ENCODE measurements at regions not wholly inside any gene's neighbourhood (a gene's known extent, or its start where the extent isn't known, plus 50 kb on each side); places are given as distances from the start of the nearest gene placed in this dataset.
"Not testable (repeated sequence)": the region's sequence is repeated elsewhere in the genome, so short reads cannot be mapped to it uniquely, and the experiment has no call there.

DNA sequence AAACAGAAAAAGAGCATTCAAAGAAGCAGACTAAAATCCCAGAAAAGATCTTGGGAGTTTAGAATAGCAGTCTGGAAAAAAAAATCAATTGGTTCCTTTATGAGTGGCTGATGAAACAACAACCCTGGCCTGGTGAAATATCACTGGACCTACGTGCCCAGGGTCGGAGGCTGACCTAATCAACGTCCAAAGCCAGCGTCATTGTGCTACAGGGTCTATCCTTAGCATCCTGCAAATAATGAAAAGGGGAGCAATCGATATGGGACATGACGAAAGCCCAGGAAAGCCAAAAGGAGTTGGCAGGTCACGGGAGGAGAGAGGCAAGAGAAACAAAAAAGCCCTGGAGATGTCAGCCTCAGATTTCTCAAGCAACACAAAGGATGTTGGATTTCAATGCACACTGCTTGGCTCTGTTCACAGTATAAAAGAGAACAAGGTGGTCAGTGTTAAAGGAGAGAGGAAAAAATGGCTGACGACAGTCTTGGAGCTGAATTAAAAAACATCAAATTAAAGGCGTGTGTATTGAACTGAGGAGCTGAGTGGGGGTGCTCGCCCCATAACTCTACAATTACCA is 148.8 kb downstream of the BLID start:
- Histone ChIP-seq H3K4ac (ENCODE audit: low read depth, low read length) (no peak overlapping the region), H3K4me2 (ENCODE audit: low read length) (no peak overlapping the region), H4K8ac (ENCODE audit: low read depth, low read length) (no peak overlapping the region), H3K36me3 (ENCODE audit: control insufficient read depth, insufficient read depth, low read length) (no peaks in the 10 kb centered on the region), H2BK5ac (ENCODE audit: low read length) (no peak overlapping the region), H3K27me3 (ENCODE audit: insufficient read depth, low read length, poor library complexity) (no peaks in the 10 kb centered on the region), H3K4me3 (ENCODE audit: low read length) (no peak overlapping the region), H3K4me1 (ENCODE audit: control insufficient read depth, low read depth, low read length) (no peaks in the 10 kb centered on the region), H3K18ac (ENCODE audit: low read length) (no peak overlapping the region), H3K79me2 (ENCODE audit: control insufficient read depth, insufficient read depth, low read length) (no peaks in the 10 kb centered on the region), H3K79me1 (ENCODE audit: low read length) (no peaks in the 10 kb centered on the region), H2BK15ac (replicated peaks; ENCODE audit: low read depth) (no peak overlapping the region), H3K9ac (ENCODE audit: low read length) (no peak overlapping the region), H3K56ac (ENCODE audit: low read length) (no peak overlapping the region), H2BK120ac (ENCODE audit: low read depth, low read length) (no peak overlapping the region), H3K27ac (ENCODE audit: low read depth, low read length) (no peak overlapping the region), H2AK5ac (ENCODE audit: low read length) (no peak overlapping the region), H3K23ac (ENCODE audit: low read length) (no peak overlapping the region), H4K5ac (ENCODE audit: low read length) (no peak overlapping the region)
- no CpG with 5 or more reads among the region's 10 CpGs for WGBS (ENCODE audit: extremely low coverage, insufficient coverage, low lambda C conversion rate)
- no peak for DNase-seq

DNA sequence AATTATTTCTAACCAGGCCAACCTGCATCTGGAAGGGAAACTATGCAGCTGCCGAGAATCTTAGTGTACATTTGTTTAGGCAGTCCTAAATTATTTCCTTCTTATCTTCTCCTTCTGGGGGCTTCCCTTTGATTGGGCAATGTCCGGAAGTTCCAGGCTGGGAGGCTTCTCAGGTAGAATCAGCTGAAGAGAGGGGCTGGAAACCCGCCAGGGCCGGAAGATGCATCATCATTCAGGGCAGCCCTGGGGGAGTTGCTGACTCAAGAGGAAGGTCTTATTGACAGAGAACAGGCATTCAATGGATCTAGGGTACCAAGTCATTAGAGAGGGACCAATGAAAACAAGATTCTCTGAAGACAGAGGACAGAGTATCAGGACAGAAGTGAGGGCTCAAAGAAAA is 150.7 kb downstream of the BLID start:
- no peak overlapping the region for H3K4me2 ChIP-seq (ENCODE audit: low read length)
- H2AK5ac ChIP-seq (ENCODE audit: low read length): no peak overlapping the region
- H3K36me3 ChIP-seq (ENCODE audit: control insufficient read depth, insufficient read depth, low read length): no peaks in the 10 kb centered on the region
- no peak overlapping the region for H3K27ac ChIP-seq (ENCODE audit: low read depth, low read length)
- no peaks in the 10 kb centered on the region for H3K4me1 ChIP-seq (ENCODE audit: control insufficient read depth, low read depth, low read length)
- H4K8ac ChIP-seq (ENCODE audit: low read depth, low read length): no peak overlapping the region
- no peak for DNase-seq
- H2BK5ac ChIP-seq (ENCODE audit: low read length): no peak overlapping the region
- H3K56ac ChIP-seq (ENCODE audit: low read length): no peak overlapping the region
- H3K23ac ChIP-seq (ENCODE audit: low read length): no peak overlapping the region
- no peaks in the 10 kb centered on the region for H3K79me2 ChIP-seq (ENCODE audit: control insufficient read depth, insufficient read depth, low read length)
- H3K79me1 ChIP-seq (ENCODE audit: low read length): no peaks in the 10 kb centered on the region
- H4K5ac ChIP-seq (ENCODE audit: low read length): no peak overlapping the region
- no peak overlapping the region for H3K18ac ChIP-seq (ENCODE audit: low read length)
- no peak overlapping the region for H2BK120ac ChIP-seq (ENCODE audit: low read depth, low read length)
- WGBS (ENCODE audit: extremely low coverage, insufficient coverage, low lambda C conversion rate): no CpG with 5 or more reads among the region's 4 CpGs
- H3K9ac ChIP-seq (ENCODE audit: low read length): no peak overlapping the region
- no peaks in the 10 kb centered on the region for H3K27me3 ChIP-seq (ENCODE audit: insufficient read depth, low read length, poor library complexity)
- H3K4me3 ChIP-seq (ENCODE audit: low read length): no peak overlapping the region
- H3K4ac ChIP-seq (ENCODE audit: low read depth, low read length): no peak overlapping the region
- H2BK15ac ChIP-seq (replicated peaks; ENCODE audit: low read depth): no peak overlapping the region

DNA sequence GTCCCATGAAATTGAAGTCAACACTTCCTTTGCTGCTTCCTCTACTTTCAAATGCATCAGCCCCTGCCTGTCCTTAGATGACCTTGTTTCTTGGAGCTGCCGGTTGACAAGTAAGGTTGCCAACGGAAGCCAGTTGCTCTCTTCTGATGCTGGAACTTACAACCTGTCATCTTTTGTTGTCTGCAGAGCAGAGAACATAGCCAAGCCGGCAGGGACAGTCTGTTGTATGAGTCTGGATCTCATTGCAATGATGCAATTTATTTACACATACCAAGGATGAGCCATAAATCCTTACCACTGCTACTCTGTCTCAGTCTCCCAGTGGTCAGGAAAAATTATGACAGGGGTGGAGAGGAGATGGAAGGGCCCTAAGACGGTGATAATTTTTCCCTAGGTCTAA is 151.4 kb downstream of the BLID start:
- H3K23ac ChIP-seq (ENCODE audit: low read length): no peak overlapping the region
- no peak overlapping the region for H3K4me2 ChIP-seq (ENCODE audit: low read length)
- no peaks in the 10 kb centered on the region for H3K4me1 ChIP-seq (ENCODE audit: control insufficient read depth, low read depth, low read length)
- no peak overlapping the region for H2BK15ac ChIP-seq (replicated peaks; ENCODE audit: low read depth)
- H3K18ac ChIP-seq (ENCODE audit: low read length): no peak overlapping the region
- H2BK120ac ChIP-seq (ENCODE audit: low read depth, low read length): no peak overlapping the region
- H3K4me3 ChIP-seq (ENCODE audit: low read length): no peak overlapping the region
- WGBS (ENCODE audit: extremely low coverage, insufficient coverage, low lambda C conversion rate): no CpG with 5 or more reads among the region's 4 CpGs
- H3K27me3 ChIP-seq (ENCODE audit: insufficient read depth, low read length, poor library complexity): no peaks in the 10 kb centered on the region
- no peak overlapping the region for H3K9ac ChIP-seq (ENCODE audit: low read length)
- H4K5ac ChIP-seq (ENCODE audit: low read length): no peak overlapping the region
- DNase-seq: peak; percentile 3
- H3K79me1 ChIP-seq (ENCODE audit: low read length): no peaks in the 10 kb centered on the region
- H4K8ac ChIP-seq (ENCODE audit: low read depth, low read length): no peak overlapping the region
- H2AK5ac ChIP-seq (ENCODE audit: low read length): no peak overlapping the region
- no peak overlapping the region for H3K4ac ChIP-seq (ENCODE audit: low read depth, low read length)
- no peak overlapping the region for H3K27ac ChIP-seq (ENCODE audit: low read depth, low read length)
- H3K36me3 ChIP-seq (ENCODE audit: control insufficient read depth, insufficient read depth, low read length): no peaks in the 10 kb centered on the region
- no peak overlapping the region for H2BK5ac ChIP-seq (ENCODE audit: low read length)
- H3K56ac ChIP-seq (ENCODE audit: low read length): no peak overlapping the region
- no peaks in the 10 kb centered on the region for H3K79me2 ChIP-seq (ENCODE audit: control insufficient read depth, insufficient read depth, low read length)

DNA sequence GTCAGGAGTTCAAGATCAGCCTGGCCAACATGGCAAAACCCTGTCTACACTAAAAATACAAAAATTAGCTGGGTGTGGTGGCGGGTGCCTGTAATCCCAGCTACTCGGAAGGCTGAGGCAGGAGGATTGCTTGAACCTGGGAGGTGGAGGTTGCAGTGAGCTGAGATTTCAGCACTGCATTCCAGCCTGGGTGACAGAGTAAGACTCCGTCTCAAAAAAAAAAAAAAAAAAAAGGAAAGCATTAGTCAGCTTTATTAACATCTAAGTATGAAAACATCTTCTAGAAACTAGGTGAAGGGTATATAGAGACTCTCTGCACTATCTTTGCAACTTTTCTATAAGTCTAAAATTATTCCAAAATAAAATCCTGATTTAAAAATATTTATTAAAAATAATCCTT is 152.2 kb downstream of the BLID start:
- WGBS (ENCODE audit: extremely low coverage, insufficient coverage, low lambda C conversion rate): no CpG with 5 or more reads among the region's 3 CpGs

DNA sequence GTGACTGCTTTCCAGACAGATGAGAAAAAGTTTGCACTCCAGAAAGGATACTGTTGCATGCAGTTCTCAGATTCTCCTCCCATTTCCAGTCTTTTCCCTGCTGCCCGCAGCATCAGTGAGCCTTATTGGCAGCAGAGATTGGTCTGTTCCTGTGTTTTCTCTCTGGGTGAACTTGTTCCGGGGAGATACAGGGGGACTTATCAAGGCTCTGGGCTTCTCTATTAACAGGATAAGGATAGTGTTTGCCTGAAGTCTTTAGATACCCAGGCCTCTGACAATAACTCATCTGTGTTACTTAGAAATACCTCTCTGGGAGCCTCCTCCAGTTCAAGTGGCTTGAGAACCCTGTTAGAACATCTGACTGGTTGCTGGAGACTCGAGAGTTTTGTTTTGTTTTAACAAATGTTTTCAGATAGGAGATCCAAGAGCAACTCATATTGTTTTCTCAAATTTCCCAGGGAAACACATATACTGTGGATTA is 154.7 kb downstream of the BLID start:
- no peak overlapping the region for H3K27ac ChIP-seq (ENCODE audit: low read depth, low read length)
- no peak overlapping the region for H2BK5ac ChIP-seq (ENCODE audit: low read length)
- H3K79me2 ChIP-seq (ENCODE audit: control insufficient read depth, insufficient read depth, low read length): no peaks in the 10 kb centered on the region
- no peak overlapping the region for H3K4me3 ChIP-seq (ENCODE audit: low read length)
- H2AK5ac ChIP-seq (ENCODE audit: low read length): no peak overlapping the region
- no peak overlapping the region for H4K8ac ChIP-seq (ENCODE audit: low read depth, low read length)
- H3K23ac ChIP-seq (ENCODE audit: low read length): no peak overlapping the region
- no peak overlapping the region for H3K4ac ChIP-seq (ENCODE audit: low read depth, low read length)
- no peak overlapping the region for H3K9ac ChIP-seq (ENCODE audit: low read length)
- H4K5ac ChIP-seq (ENCODE audit: low read length): no peak overlapping the region
- no peaks in the 10 kb centered on the region for H3K27me3 ChIP-seq (ENCODE audit: insufficient read depth, low read length, poor library complexity)
- H3K56ac ChIP-seq (ENCODE audit: low read length): no peak overlapping the region
- no peak for DNase-seq
- no CpG with 5 or more reads among the region's 3 CpGs for WGBS (ENCODE audit: extremely low coverage, insufficient coverage, low lambda C conversion rate)
- no peak overlapping the region for H3K18ac ChIP-seq (ENCODE audit: low read length)
- H3K79me1 ChIP-seq (ENCODE audit: low read length): no peaks in the 10 kb centered on the region
- H3K36me3 ChIP-seq (ENCODE audit: control insufficient read depth, insufficient read depth, low read length): no peaks in the 10 kb centered on the region
- no peaks in the 10 kb centered on the region for H3K4me1 ChIP-seq (ENCODE audit: control insufficient read depth, low read depth, low read length)
- no peak overlapping the region for H2BK120ac ChIP-seq (ENCODE audit: low read depth, low read length)
- no peak overlapping the region for H2BK15ac ChIP-seq (replicated peaks; ENCODE audit: low read depth)
- no peak overlapping the region for H3K4me2 ChIP-seq (ENCODE audit: low read length)

More for the DNA sequence above, 152.2 kb downstream of the BLID start:
- H3K18ac ChIP-seq (ENCODE audit: low read length); H3K4ac ChIP-seq (ENCODE audit: low read depth, low read length); H3K4me1 ChIP-seq (ENCODE audit: control insufficient read depth, low read depth, low read length); H3K4me2 ChIP-seq (ENCODE audit: low read length); H3K23ac ChIP-seq (ENCODE audit: low read length); H2BK15ac ChIP-seq (replicated peaks; ENCODE audit: low read depth); H3K27ac ChIP-seq (ENCODE audit: low read depth, low read length); H3K79me1 ChIP-seq (ENCODE audit: low read length); H2AK5ac ChIP-seq (ENCODE audit: low read length); H3K4me3 ChIP-seq (ENCODE audit: low read length); DNase-seq; H2BK120ac ChIP-seq (ENCODE audit: low read depth, low read length); H4K8ac ChIP-seq (ENCODE audit: low read depth, low read length); H3K36me3 ChIP-seq (ENCODE audit: control insufficient read depth, insufficient read depth, low read length); H3K27me3 ChIP-seq (ENCODE audit: insufficient read depth, low read length, poor library complexity); H3K9ac ChIP-seq (ENCODE audit: low read length); H2BK5ac ChIP-seq (ENCODE audit: low read length); H4K5ac ChIP-seq (ENCODE audit: low read length); H3K56ac ChIP-seq (ENCODE audit: low read length); H3K79me2 ChIP-seq (ENCODE audit: control insufficient read depth, insufficient read depth, low read length): not testable (repeated sequence)

DNA sequence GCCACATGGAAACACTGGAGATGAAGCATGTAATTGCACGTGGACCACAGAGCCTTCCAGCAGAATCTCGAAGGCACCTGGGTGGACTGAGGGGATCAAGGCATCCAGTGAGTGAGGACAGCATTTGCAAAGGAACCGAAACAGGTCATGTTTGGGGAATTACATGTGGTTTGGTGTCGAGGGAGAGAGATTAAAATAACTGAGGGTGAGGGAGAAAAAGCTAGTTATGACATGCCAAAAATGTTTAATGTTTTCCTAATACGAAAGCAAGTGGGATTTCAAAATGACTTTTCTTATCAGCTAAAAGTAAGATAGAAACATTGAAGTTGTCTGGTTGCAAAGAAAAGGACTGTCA is 157.1 kb downstream of the BLID start:
- WGBS (ENCODE audit: extremely low coverage, insufficient coverage, low lambda C conversion rate): no CpG with 5 or more reads among the region's 5 CpGs

More for the DNA sequence above, 157.1 kb downstream of the BLID start:
- H3K27ac ChIP-seq (ENCODE audit: low read depth, low read length): no peak overlapping the region
- no peaks in the 10 kb centered on the region for H3K27me3 ChIP-seq (ENCODE audit: insufficient read depth, low read length, poor library complexity)
- H3K4ac ChIP-seq (ENCODE audit: low read depth, low read length): no peak overlapping the region
- no peaks in the 10 kb centered on the region for H3K79me2 ChIP-seq (ENCODE audit: control insufficient read depth, insufficient read depth, low read length)
- no peak overlapping the region for H3K4me3 ChIP-seq (ENCODE audit: low read length)
- H4K5ac ChIP-seq (ENCODE audit: low read length): no peak overlapping the region
- no peak overlapping the region for H3K18ac ChIP-seq (ENCODE audit: low read length)
- no peak overlapping the region for H2BK120ac ChIP-seq (ENCODE audit: low read depth, low read length)
- no peak overlapping the region for H3K56ac ChIP-seq (ENCODE audit: low read length)
- H2BK15ac ChIP-seq (replicated peaks; ENCODE audit: low read depth): no peak overlapping the region
- no peak overlapping the region for H3K23ac ChIP-seq (ENCODE audit: low read length)
- no peaks in the 10 kb centered on the region for H3K36me3 ChIP-seq (ENCODE audit: control insufficient read depth, insufficient read depth, low read length)
- no peaks in the 10 kb centered on the region for H3K79me1 ChIP-seq (ENCODE audit: low read length)
- no peak overlapping the region for H4K8ac ChIP-seq (ENCODE audit: low read depth, low read length)
- no peak overlapping the region for H3K9ac ChIP-seq (ENCODE audit: low read length)
- no peak overlapping the region for H2AK5ac ChIP-seq (ENCODE audit: low read length)
- H2BK5ac ChIP-seq (ENCODE audit: low read length): no peak overlapping the region
- no peak overlapping the region for H3K4me2 ChIP-seq (ENCODE audit: low read length)
- no peak for DNase-seq
- no peaks in the 10 kb centered on the region for H3K4me1 ChIP-seq (ENCODE audit: control insufficient read depth, low read depth, low read length)
